ENCODE measurements at regions not wholly inside any gene's neighbourhood (a gene's known extent, or its start where the extent isn't known, plus 50 kb on each side); places are given as distances from the start of the nearest gene placed in this dataset.

DNA sequence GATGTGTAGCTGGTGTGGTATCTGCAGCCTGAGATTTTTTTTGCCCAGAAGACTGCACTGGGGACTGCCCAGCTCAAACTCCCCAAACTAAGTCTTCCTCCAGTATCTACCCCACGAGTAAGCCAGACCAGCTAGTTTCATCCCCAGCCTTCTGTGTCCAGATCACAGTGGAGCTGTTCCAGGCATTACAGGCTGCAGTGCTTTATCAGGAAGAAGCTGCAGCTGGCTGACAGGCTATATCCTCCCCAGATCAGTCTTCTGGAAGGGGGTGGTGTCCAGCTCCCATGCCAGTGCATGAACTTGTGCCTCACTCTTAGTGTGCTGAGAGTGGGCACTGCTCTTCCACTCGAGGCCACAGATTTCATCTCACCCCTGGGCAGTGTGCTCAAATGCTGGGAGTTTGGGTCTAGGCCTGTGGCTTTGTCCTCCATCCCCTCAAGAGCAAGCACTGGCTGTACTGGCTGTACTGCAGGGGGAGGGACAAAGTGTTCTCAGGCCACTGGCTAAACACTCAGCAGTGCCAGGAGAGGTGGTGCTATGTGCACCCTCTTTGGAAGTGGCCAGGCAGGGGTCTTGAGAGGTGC is 679.1 kb upstream of the COBL start:
- intact Hi-C loops (cut with DNase I; ENCODE audit: low total_unique reads) = no loop called here
- no peaks in the 10 kb centered on the region for H3K36me3 ChIP-seq
- TF ChIP-seq POLR2AphosphoS5 (IDR thresholded peaks at IDR 0.05) = no peak
- TF ChIP-seq, protein P1, sequence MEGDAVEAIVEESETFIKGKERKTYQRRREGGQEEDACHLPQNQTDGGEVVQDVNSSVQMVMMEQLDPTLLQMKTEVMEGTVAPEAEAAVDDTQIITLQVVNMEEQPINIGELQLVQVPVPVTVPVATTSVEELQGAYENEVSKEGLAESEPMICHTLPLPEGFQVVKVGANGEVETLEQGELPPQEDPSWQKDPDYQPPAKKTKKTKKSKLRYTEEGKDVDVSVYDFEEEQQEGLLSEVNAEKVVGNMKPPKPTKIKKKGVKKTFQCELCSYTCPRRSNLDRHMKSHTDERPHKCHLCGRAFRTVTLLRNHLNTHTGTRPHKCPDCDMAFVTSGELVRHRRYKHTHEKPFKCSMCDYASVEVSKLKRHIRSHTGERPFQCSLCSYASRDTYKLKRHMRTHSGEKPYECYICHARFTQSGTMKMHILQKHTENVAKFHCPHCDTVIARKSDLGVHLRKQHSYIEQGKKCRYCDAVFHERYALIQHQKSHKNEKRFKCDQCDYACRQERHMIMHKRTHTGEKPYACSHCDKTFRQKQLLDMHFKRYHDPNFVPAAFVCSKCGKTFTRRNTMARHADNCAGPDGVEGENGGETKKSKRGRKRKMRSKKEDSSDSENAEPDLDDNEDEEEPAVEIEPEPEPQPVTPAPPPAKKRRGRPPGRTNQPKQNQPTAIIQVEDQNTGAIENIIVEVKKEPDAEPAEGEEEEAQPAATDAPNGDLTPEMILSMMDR (IDR thresholded peaks at IDR 0.05) = no peak
- TF ChIP-seq POLR2A (IDR thresholded peaks at IDR 0.05) = no peak
- H3K27me3 ChIP-seq = no peaks in the 10 kb centered on the region
- no peak overlapping the region for H3K27ac ChIP-seq
- H3K9me3 ChIP-seq = peaks cover 0 to 15% of the 10 kb centered on the region in 2 donors
- H3K4me3 ChIP-seq = no peak overlapping the region
- DNase-seq (ENCODE audit: low spot score in 2 of 2) = no peak
- no peaks in the 10 kb centered on the region for H3K4me1 ChIP-seq

DNA sequence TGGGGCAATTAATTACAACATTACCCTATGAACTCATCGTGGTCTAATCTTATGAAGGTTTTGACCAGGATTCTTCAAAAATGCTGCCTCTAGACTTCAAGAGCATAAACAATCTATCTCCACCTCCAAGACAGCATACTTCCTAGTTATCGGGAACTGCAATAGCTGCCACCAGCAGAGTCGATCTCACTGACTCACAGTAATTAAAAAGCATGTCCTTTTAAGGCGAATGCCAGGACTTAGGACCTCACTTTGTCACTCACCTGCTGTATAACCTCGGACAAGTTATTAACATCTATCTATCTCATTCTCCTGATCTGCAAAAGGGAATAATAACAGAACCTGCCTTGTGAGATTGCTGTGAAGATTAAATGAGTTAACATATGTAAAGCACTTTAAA is 666.0 kb upstream of the COBL start:
- H3K36me3 ChIP-seq = no peaks in the 10 kb centered on the region
- no peaks in the 10 kb centered on the region for H3K27me3 ChIP-seq
- no peak overlapping the region for H3K27ac ChIP-seq
- DNase-seq (ENCODE audit: low spot score in 2 of 2) = no peak
- TF ChIP-seq POLR2A (IDR thresholded peaks at IDR 0.05) (no peak), POLR2AphosphoS5 (IDR thresholded peaks at IDR 0.05) (no peak)
- TF ChIP-seq, protein P1 (IDR thresholded peaks at IDR 0.05) = no peak
- no peaks in the 10 kb centered on the region for H3K9me3 ChIP-seq
- intact Hi-C loops (cut with DNase I; ENCODE audit: low total_unique reads) = no loop called here
- H3K4me1 ChIP-seq = no peaks in the 10 kb centered on the region
- no peak overlapping the region for H3K4me3 ChIP-seq

DNA sequence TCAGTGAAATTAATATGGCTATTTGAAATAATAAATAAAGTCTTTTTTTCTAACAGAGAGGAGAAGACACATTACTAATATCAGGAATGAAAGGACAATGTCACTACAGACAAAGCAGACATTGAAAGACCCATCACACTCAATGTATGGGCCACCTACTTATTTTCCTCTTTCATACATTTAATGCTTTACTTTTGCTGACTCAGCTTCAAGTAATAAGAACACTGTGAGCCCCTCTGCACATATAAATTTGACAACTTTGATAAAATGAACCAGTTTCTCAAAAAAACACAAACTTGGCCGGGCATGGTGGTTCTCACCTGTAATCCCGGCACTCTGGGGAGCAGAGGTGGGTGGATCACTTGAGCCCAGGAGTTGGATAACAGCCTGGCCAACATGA is 664.2 kb upstream of the COBL start:
- Histone ChIP-seq H3K27ac (no peak overlapping the region), H3K36me3 (no peaks in the 10 kb centered on the region), H3K27me3 (no peaks in the 10 kb centered on the region), H3K4me1 (no peaks in the 10 kb centered on the region), H3K9me3 (no peaks in the 10 kb centered on the region), H3K4me3 (no peak overlapping the region)
- no peak for DNase-seq (ENCODE audit: low spot score in 2 of 2)
- TF ChIP-seq POLR2A (IDR thresholded peaks at IDR 0.05) (no peak), POLR2AphosphoS5 (IDR thresholded peaks at IDR 0.05) (no peak)
- TF ChIP-seq, protein P1 (IDR thresholded peaks at IDR 0.05) = no peak
- intact Hi-C loops (cut with DNase I; ENCODE audit: low total_unique reads) = no loop called here

DNA sequence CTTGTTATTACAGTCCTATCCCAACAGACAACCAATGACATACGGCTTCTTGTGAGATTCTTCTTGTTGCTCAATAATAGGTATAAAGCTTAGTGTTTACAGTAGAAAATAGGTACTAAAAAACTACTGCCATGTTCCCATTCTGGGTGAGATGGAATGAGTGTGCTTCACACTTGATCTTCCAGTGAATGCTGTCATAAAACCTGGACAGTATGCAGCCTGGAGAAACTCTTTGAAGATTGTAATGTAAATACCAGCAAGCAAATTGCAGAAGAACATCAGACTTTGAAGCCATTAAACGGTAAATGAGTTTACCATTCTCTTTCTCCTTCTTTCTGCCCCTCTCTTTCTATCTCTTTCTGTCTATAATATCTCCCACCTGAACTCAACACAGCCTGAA is 663.7 kb upstream of the COBL start:
- H3K27ac ChIP-seq = no peak overlapping the region
- no peaks in the 10 kb centered on the region for H3K4me1 ChIP-seq
- H3K9me3 ChIP-seq = no peaks in the 10 kb centered on the region
- no peak for DNase-seq (ENCODE audit: low spot score in 2 of 2)
- H3K27me3 ChIP-seq = no peaks in the 10 kb centered on the region
- intact Hi-C loops (cut with DNase I; ENCODE audit: low total_unique reads) = no loop called here
- no peaks in the 10 kb centered on the region for H3K36me3 ChIP-seq
- TF ChIP-seq POLR2A (IDR thresholded peaks at IDR 0.05) (no peak), POLR2AphosphoS5 (IDR thresholded peaks at IDR 0.05) (no peak)
- TF ChIP-seq, protein P1 (IDR thresholded peaks at IDR 0.05) = no peak
- H3K4me3 ChIP-seq = no peak overlapping the region

DNA sequence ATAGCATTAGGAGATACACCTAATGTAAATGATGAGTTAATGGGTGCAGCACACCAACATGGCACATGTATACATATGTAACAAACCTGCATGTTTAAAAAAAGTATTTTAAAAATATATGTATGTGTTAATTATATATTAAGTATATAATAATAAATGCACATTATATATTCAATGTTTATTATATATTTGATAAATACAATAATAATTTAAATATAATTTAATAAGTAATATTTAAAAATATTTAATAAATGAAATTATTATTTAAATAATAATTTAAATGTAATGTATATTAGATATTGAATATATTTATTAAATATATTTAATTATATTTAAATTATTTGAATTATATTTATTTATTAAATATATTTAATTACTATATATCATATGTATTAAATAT is 661.3 kb upstream of the COBL start:
- TF ChIP-seq POLR2AphosphoS5 (IDR thresholded peaks at IDR 0.05) = no peak
- TF ChIP-seq, protein P1 (IDR thresholded peaks at IDR 0.05) = no peak
- TF ChIP-seq POLR2A (IDR thresholded peaks at IDR 0.05) = no peak
- Histone ChIP-seq H3K27ac (no peak overlapping the region), H3K4me1 (no peaks in the 10 kb centered on the region), H3K9me3 (no peaks in the 10 kb centered on the region), H3K27me3 (no peaks in the 10 kb centered on the region), H3K4me3 (no peak overlapping the region), H3K36me3 (no peaks in the 10 kb centered on the region)
- intact Hi-C loops (cut with DNase I; ENCODE audit: low total_unique reads) = loop anchor here (5.0 kb wide), 1 partner anchor 704 kb away; no protein-coding TSS in a partner anchor
- DNase-seq (ENCODE audit: low spot score in 2 of 2) = no peak

All from breast epithelium (tissue), 4 donors.